Neuron (in vitro differentiated cells): ENCODE measurements at regions not wholly inside any gene's neighbourhood (a gene's known extent, or its start where the extent isn't known, plus 50 kb on each side); places are given as distances from the start of the nearest gene placed in this dataset.

Experiments
- H2AFZ ChIP-seq: one replicate; pipeline ENCODE4 v1.6.1; 2013; ENCODE audit warnings: low read depth, mild to moderate bottlenecking, inconsistent platforms, low read length, moderate library complexity
- H3K27me3 ChIP-seq: one replicate; pipeline ENCODE4 v1.6.1; 2013; ENCODE audit warnings: low read length; ENCODE audit not compliant: insufficient read depth
- H3K36me3 ChIP-seq: one replicate; pipeline ENCODE4 v1.6.1; 2013; ENCODE audit warnings: low read length; ENCODE audit not compliant: insufficient read depth
- H3K4me1 ChIP-seq: one replicate; pipeline ENCODE4 v1.6.1; 2013; ENCODE audit warnings: low read length; ENCODE audit not compliant: insufficient read depth
- H3K4me3 ChIP-seq: 2 replicates; pipeline ENCODE4 v1.5.1; 2013; ENCODE audit warnings: mild to moderate bottlenecking, low read length, moderate library complexity
- H3K9me3 ChIP-seq: one replicate; pipeline ENCODE4 v1.6.1; 2013; ENCODE audit warnings: low read length

- no peak overlapping the region for H2AFZ ChIP-seq
- H3K36me3 ChIP-seq, result no peaks in the 10 kb centered on the region
- H3K27me3 ChIP-seq, result no peaks in the 10 kb centered on the region
- H3K9me3 ChIP-seq, result no peaks in the 10 kb centered on the region
- H3K4me1 ChIP-seq, result no peaks in the 10 kb centered on the region
- no peak overlapping the region for H3K4me3 ChIP-seq
Observed at GRCh38 chr16:61295311-61295710, 740.9 kb downstream of the CDH8 start.

GRCh38 chr16:61289141-61289540, 747.1 kb downstream of the CDH8 start:
- Histone ChIP-seq H3K36me3 (no peaks in the 10 kb centered on the region), H2AFZ (peak overlapping the region; percentile 81), H3K4me3 (no peak overlapping the region), H3K9me3 (no peaks in the 10 kb centered on the region), H3K4me1 (no peaks in the 10 kb centered on the region), H3K27me3 (no peaks in the 10 kb centered on the region)

- Histone ChIP-seq H3K27me3 (no peaks in the 10 kb centered on the region), H3K9me3 (peaks cover 6% of the 10 kb centered on the region), H3K4me3 (no peak overlapping the region), H3K36me3 (no peaks in the 10 kb centered on the region), H3K4me1 (peaks cover 15% of the 10 kb centered on the region), H2AFZ (no peak overlapping the region)
Observed at GRCh38 chr16:61277849-61278248, 758.4 kb downstream of the CDH8 start.

- Histone ChIP-seq H3K27me3 (no peaks in the 10 kb centered on the region), H3K4me1 (peaks cover 15% of the 10 kb centered on the region), H3K4me3 (no peak overlapping the region), H3K9me3 (peaks cover 6% of the 10 kb centered on the region), H2AFZ (no peak overlapping the region), H3K36me3 (no peaks in the 10 kb centered on the region)
Observed at GRCh38 chr16:61274211-61274610, 762.0 kb downstream of the CDH8 start.

- Histone ChIP-seq H3K36me3 (no peaks in the 10 kb centered on the region), H3K4me1 (peaks cover 5% of the 10 kb centered on the region), H3K4me3 (no peak overlapping the region), H3K27me3 (no peaks in the 10 kb centered on the region), H2AFZ (no peak overlapping the region), H3K9me3 (peaks cover 3% of the 10 kb centered on the region)
Observed at GRCh38 chr16:61270726-61271125, 765.5 kb downstream of the CDH8 start.

- H2AFZ ChIP-seq, result no peak overlapping the region
- no peaks in the 10 kb centered on the region for H3K36me3 ChIP-seq
- H3K27me3 ChIP-seq, result no peaks in the 10 kb centered on the region
- no peaks in the 10 kb centered on the region for H3K9me3 ChIP-seq
- H3K4me1 ChIP-seq, result peaks cover 5% of the 10 kb centered on the region
- H3K4me3 ChIP-seq, result no peak overlapping the region
Observed at GRCh38 chr16:61263400-61263799, 772.8 kb downstream of the CDH8 start.

GRCh38 chr16:61261315-61261714, 774.9 kb downstream of the CDH8 start:
- Histone ChIP-seq H3K4me1 (no peaks in the 10 kb centered on the region), H2AFZ (no peak overlapping the region), H3K27me3 (no peaks in the 10 kb centered on the region), H3K9me3 (no peaks in the 10 kb centered on the region), H3K36me3 (no peaks in the 10 kb centered on the region), H3K4me3 (no peak overlapping the region)

- H3K4me3 ChIP-seq, result no peak overlapping the region
- no peaks in the 10 kb centered on the region for H3K27me3 ChIP-seq
- H2AFZ ChIP-seq, result no peak overlapping the region
- H3K9me3 ChIP-seq, result no peaks in the 10 kb centered on the region
- H3K36me3 ChIP-seq, result no peaks in the 10 kb centered on the region
- H3K4me1 ChIP-seq, result no peaks in the 10 kb centered on the region
Observed at GRCh38 chr16:61246592-61246991, 789.6 kb downstream of the CDH8 start.

GRCh38 chr16:61243954-61244353, 792.3 kb downstream of the CDH8 start:
- Histone ChIP-seq H3K27me3 (no peaks in the 10 kb centered on the region), H3K9me3 (no peaks in the 10 kb centered on the region)

GRCh38 chr16:61237884-61238485, 798.3 kb downstream of the CDH8 start:
- no peaks in the 10 kb centered on the region for H3K36me3 ChIP-seq
- H2AFZ ChIP-seq, result no peak overlapping the region
- H3K4me1 ChIP-seq, result no peaks in the 10 kb centered on the region
- H3K27me3 ChIP-seq, result no peaks in the 10 kb centered on the region
- H3K9me3 ChIP-seq, result no peaks in the 10 kb centered on the region
- no peak overlapping the region for H3K4me3 ChIP-seq

More at GRCh38 chr16:61243954-61244353, 792.3 kb downstream of the CDH8 start:
- no peak overlapping the region for H3K4me3 ChIP-seq
- no peaks in the 10 kb centered on the region for H3K36me3 ChIP-seq
- no peak overlapping the region for H2AFZ ChIP-seq
- H3K4me1 ChIP-seq, result no peaks in the 10 kb centered on the region

GRCh38 chr16:61233713-61234112, 802.5 kb downstream of the CDH8 start:
- H3K27me3 ChIP-seq, result no peaks in the 10 kb centered on the region
- no peak overlapping the region for H3K4me3 ChIP-seq

GRCh38 chr16:61228371-61228770, 807.9 kb downstream of the CDH8 start:
- H3K9me3 ChIP-seq, result no peaks in the 10 kb centered on the region
- no peaks in the 10 kb centered on the region for H3K4me1 ChIP-seq
- no peaks in the 10 kb centered on the region for H3K27me3 ChIP-seq
- H3K4me3 ChIP-seq, result no peak overlapping the region
- H2AFZ ChIP-seq, result no peak overlapping the region
- H3K36me3 ChIP-seq, result no peaks in the 10 kb centered on the region

More at GRCh38 chr16:61233713-61234112, 802.5 kb downstream of the CDH8 start:
- Histone ChIP-seq H3K36me3 (no peaks in the 10 kb centered on the region), H3K9me3 (no peaks in the 10 kb centered on the region), H3K4me1 (no peaks in the 10 kb centered on the region), H2AFZ (no peak overlapping the region)

GRCh38 chr16:61215605-61216004, 820.6 kb downstream of the CDH8 start:
- Histone ChIP-seq H3K36me3 (no peaks in the 10 kb centered on the region), H3K4me1 (no peaks in the 10 kb centered on the region), H3K27me3 (no peaks in the 10 kb centered on the region), H2AFZ (no peak overlapping the region), H3K9me3 (no peaks in the 10 kb centered on the region), H3K4me3 (no peak overlapping the region)

- Histone ChIP-seq H3K36me3 (no peaks in the 10 kb centered on the region), H3K27me3 (no peaks in the 10 kb centered on the region)
Observed at GRCh38 chr16:61214780-61215179, 821.5 kb downstream of the CDH8 start.

More at GRCh38 chr16:61214780-61215179, 821.5 kb downstream of the CDH8 start:
- Histone ChIP-seq H3K4me1 (no peaks in the 10 kb centered on the region), H2AFZ (no peak overlapping the region), H3K4me3 (no peak overlapping the region), H3K9me3 (no peaks in the 10 kb centered on the region)
